ENCODE measurements at regions not wholly inside any gene's neighbourhood (a gene's known extent, or its start where the extent isn't known, plus 50 kb on each side); places are given as distances from the start of the nearest gene placed in this dataset.

- TF ChIP-seq CTCF (IDR thresholded peaks at IDR 0.05; ENCODE audit: low read length) (no peak), EZH2 (optimal IDR thresholded peaks at IDR 0.05; ENCODE audit: low read depth, low read length) (no peak), EZH2phosphoT487 (IDR thresholded peaks at IDR 0.05; ENCODE audit: low read length) (no peak)
Measured at GRCh38 chr22:49597428-49598039, 230.1 kb downstream of the BRD1 start.

All from MM.1S (cell line).